ENCODE measurements at regions not wholly inside any gene's neighbourhood (a gene's known extent, or its start where the extent isn't known, plus 50 kb on each side); places are given as distances from the start of the nearest gene placed in this dataset.

GRCh38 chr11:23181022-23181807, 320.9 kb upstream of the CCDC179 start:
- DNase-seq (ENCODE audit: extremely low read depth, insufficient read length) = no peak
- TF ChIP-seq CTCF (IDR thresholded peaks at IDR 0.05; ENCODE audit: insufficient read depth, low read length, poor library complexity, severe bottlenecking) = no peak
- no peaks in the 10 kb centered on the region for H3K36me3 ChIP-seq (ENCODE audit: control insufficient read depth, insufficient read depth, low read length)
- no peak overlapping the region for H3K4me3 ChIP-seq (replicated peaks; ENCODE audit: low read depth, low read length)
- no peaks in the 10 kb centered on the region for H3K27me3 ChIP-seq (replicated peaks; ENCODE audit: control insufficient read depth, insufficient read depth, low read length)

- H3K27me3 ChIP-seq (replicated peaks; ENCODE audit: control insufficient read depth, insufficient read depth, low read length) = no peaks in the 10 kb centered on the region
- no peak for TF ChIP-seq CTCF (IDR thresholded peaks at IDR 0.05; ENCODE audit: insufficient read depth, low read length, poor library complexity, severe bottlenecking)
- no peaks in the 10 kb centered on the region for H3K36me3 ChIP-seq (ENCODE audit: control insufficient read depth, insufficient read depth, low read length)
- DNase-seq (ENCODE audit: extremely low read depth, insufficient read length) = no peak
- H3K4me3 ChIP-seq (replicated peaks; ENCODE audit: low read depth, low read length) = no peak overlapping the region
These were observed 332.0 kb upstream of the CCDC179 start for GRCh38 chr11:23192256-23192655.

GRCh38 chr11:23201936-23202522, 341.8 kb upstream of the CCDC179 start:
- Histone ChIP-seq H3K36me3 (ENCODE audit: control insufficient read depth, insufficient read depth, low read length) (no peaks in the 10 kb centered on the region), H3K27me3 (replicated peaks; ENCODE audit: control insufficient read depth, insufficient read depth, low read length) (no peaks in the 10 kb centered on the region), H3K4me3 (replicated peaks; ENCODE audit: low read depth, low read length) (no peak overlapping the region)
- no peak for DNase-seq (ENCODE audit: extremely low read depth, insufficient read length)
- TF ChIP-seq CTCF (IDR thresholded peaks at IDR 0.05; ENCODE audit: insufficient read depth, low read length, poor library complexity, severe bottlenecking) = no peak

- Histone ChIP-seq H3K27me3 (replicated peaks; ENCODE audit: control insufficient read depth, insufficient read depth, low read length) (no peaks in the 10 kb centered on the region), H3K4me3 (replicated peaks; ENCODE audit: low read depth, low read length) (no peak overlapping the region)
These were observed 342.3 kb upstream of the CCDC179 start for GRCh38 chr11:23202611-23203010.

GRCh38 chr11:23205156-23205871, 345.0 kb upstream of the CCDC179 start:
- Histone ChIP-seq H3K36me3 (ENCODE audit: control insufficient read depth, insufficient read depth, low read length) (no peaks in the 10 kb centered on the region), H3K27me3 (replicated peaks; ENCODE audit: control insufficient read depth, insufficient read depth, low read length) (no peaks in the 10 kb centered on the region), H3K4me3 (replicated peaks; ENCODE audit: low read depth, low read length) (no peak overlapping the region)
- TF ChIP-seq CTCF (IDR thresholded peaks at IDR 0.05; ENCODE audit: insufficient read depth, low read length, poor library complexity, severe bottlenecking) = no peak
- no peak for DNase-seq (ENCODE audit: extremely low read depth, insufficient read length)

More at GRCh38 chr11:23202611-23203010, 342.3 kb upstream of the CCDC179 start:
- DNase-seq (ENCODE audit: extremely low read depth, insufficient read length) = no peak
- TF ChIP-seq CTCF (IDR thresholded peaks at IDR 0.05; ENCODE audit: insufficient read depth, low read length, poor library complexity, severe bottlenecking) = no peak
- H3K36me3 ChIP-seq (ENCODE audit: control insufficient read depth, insufficient read depth, low read length) = no peaks in the 10 kb centered on the region

Measured in GM06990 (cell line).